ENCODE measurements at regions not wholly inside any gene's neighbourhood (a gene's known extent, or its start where the extent isn't known, plus 50 kb on each side); places are given as distances from the start of the nearest gene placed in this dataset.

DNA sequence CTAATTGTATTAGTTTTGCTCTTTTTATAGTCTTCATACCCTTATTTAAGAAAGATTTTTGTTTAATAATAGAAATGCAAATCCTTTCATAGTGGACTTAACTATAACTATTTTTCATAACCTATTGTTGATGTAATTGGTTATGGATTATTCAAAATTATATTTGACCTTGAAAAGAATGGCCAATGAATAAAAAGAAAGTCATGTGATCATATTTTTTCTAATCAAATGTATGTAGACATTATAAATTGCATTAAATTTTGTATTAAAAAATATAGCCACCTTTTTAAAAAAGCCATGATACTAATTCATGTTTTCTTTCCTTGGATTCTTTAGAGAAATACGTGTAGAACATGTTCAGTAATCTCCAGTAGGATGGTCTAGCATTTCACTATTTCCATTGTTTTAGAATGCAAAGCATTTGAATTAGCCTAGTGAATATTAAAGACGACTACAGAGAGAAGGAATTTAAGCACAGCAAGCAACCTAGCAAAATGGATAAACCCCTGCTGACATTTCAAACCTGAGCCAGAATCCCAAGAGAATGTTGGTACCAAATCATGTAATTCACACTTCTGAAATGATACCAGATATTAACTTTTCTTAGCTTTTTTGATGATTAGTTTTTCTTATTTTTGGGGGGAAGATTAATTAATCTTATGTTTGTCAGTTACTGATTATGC, 1297.4 kb upstream of the MIR17HG start:
- H3K27ac ChIP-seq (ENCODE audit: low read depth in 1 of 2, low read length in 2 of 2): no peak overlapping the region
- DNase-seq (ENCODE audit: low spot score): no peak
- H3K27me3 ChIP-seq (ENCODE audit: control insufficient read depth in 4 of 4, insufficient read depth in 4 of 4, low read length in 3 of 4): no peaks in the 10 kb centered on the region
- H3K4me1 ChIP-seq (ENCODE audit: control insufficient read depth in 4 of 4, insufficient read depth in 4 of 4, low read length in 3 of 4): no peaks in the 10 kb centered on the region
- TF ChIP-seq, protein P1, sequence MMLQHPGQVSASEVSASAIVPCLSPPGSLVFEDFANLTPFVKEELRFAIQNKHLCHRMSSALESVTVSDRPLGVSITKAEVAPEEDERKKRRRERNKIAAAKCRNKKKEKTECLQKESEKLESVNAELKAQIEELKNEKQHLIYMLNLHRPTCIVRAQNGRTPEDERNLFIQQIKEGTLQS (IDR thresholded peaks at IDR 0.05): no peak
- TF ChIP-seq, protein P2, sequence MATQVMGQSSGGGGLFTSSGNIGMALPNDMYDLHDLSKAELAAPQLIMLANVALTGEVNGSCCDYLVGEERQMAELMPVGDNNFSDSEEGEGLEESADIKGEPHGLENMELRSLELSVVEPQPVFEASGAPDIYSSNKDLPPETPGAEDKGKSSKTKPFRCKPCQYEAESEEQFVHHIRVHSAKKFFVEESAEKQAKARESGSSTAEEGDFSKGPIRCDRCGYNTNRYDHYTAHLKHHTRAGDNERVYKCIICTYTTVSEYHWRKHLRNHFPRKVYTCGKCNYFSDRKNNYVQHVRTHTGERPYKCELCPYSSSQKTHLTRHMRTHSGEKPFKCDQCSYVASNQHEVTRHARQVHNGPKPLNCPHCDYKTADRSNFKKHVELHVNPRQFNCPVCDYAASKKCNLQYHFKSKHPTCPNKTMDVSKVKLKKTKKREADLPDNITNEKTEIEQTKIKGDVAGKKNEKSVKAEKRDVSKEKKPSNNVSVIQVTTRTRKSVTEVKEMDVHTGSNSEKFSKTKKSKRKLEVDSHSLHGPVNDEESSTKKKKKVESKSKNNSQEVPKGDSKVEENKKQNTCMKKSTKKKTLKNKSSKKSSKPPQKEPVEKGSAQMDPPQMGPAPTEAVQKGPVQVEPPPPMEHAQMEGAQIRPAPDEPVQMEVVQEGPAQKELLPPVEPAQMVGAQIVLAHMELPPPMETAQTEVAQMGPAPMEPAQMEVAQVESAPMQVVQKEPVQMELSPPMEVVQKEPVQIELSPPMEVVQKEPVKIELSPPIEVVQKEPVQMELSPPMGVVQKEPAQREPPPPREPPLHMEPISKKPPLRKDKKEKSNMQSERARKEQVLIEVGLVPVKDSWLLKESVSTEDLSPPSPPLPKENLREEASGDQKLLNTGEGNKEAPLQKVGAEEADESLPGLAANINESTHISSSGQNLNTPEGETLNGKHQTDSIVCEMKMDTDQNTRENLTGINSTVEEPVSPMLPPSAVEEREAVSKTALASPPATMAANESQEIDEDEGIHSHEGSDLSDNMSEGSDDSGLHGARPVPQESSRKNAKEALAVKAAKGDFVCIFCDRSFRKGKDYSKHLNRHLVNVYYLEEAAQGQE (IDR thresholded peaks at IDR 0.05): no peak
- TF ChIP-seq RAD21 (IDR thresholded peaks at IDR 0.05): no peak
- TF ChIP-seq, protein P3, sequence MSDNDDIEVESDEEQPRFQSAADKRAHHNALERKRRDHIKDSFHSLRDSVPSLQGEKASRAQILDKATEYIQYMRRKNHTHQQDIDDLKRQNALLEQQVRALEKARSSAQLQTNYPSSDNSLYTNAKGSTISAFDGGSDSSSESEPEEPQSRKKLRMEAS (IDR thresholded peaks at IDR 0.05): no peak
- no peak for TF ChIP-seq HNF4A (conservative IDR thresholded peaks at IDR 0.05)
- no peak for TF ChIP-seq SP1 (IDR thresholded peaks at IDR 0.05)
- no peak for TF ChIP-seq NR2F2 (IDR thresholded peaks at IDR 0.05)
- no peak for TF ChIP-seq HNF4G (IDR thresholded peaks at IDR 0.05)
- TF ChIP-seq FOXA2 (IDR thresholded peaks at IDR 0.05): no peak
- TF ChIP-seq YY1 (IDR thresholded peaks at IDR 0.05): no peak
- no peak for TF ChIP-seq RXRA (IDR thresholded peaks at IDR 0.05)
- TF ChIP-seq GABPA (IDR thresholded peaks at IDR 0.05 in 1 of 2, conservative IDR thresholded peaks at IDR 0.05 in 1 of 2): no peak
- TF ChIP-seq, protein P4, sequence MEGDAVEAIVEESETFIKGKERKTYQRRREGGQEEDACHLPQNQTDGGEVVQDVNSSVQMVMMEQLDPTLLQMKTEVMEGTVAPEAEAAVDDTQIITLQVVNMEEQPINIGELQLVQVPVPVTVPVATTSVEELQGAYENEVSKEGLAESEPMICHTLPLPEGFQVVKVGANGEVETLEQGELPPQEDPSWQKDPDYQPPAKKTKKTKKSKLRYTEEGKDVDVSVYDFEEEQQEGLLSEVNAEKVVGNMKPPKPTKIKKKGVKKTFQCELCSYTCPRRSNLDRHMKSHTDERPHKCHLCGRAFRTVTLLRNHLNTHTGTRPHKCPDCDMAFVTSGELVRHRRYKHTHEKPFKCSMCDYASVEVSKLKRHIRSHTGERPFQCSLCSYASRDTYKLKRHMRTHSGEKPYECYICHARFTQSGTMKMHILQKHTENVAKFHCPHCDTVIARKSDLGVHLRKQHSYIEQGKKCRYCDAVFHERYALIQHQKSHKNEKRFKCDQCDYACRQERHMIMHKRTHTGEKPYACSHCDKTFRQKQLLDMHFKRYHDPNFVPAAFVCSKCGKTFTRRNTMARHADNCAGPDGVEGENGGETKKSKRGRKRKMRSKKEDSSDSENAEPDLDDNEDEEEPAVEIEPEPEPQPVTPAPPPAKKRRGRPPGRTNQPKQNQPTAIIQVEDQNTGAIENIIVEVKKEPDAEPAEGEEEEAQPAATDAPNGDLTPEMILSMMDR (IDR thresholded peaks at IDR 0.05; ENCODE audit: low read depth, low read length, missing input control): no peak
- TF ChIP-seq JUND (IDR thresholded peaks at IDR 0.05): no peak
- TF ChIP-seq TAF1 (conservative IDR thresholded peaks at IDR 0.05): no peak
- TF ChIP-seq, protein P5, sequence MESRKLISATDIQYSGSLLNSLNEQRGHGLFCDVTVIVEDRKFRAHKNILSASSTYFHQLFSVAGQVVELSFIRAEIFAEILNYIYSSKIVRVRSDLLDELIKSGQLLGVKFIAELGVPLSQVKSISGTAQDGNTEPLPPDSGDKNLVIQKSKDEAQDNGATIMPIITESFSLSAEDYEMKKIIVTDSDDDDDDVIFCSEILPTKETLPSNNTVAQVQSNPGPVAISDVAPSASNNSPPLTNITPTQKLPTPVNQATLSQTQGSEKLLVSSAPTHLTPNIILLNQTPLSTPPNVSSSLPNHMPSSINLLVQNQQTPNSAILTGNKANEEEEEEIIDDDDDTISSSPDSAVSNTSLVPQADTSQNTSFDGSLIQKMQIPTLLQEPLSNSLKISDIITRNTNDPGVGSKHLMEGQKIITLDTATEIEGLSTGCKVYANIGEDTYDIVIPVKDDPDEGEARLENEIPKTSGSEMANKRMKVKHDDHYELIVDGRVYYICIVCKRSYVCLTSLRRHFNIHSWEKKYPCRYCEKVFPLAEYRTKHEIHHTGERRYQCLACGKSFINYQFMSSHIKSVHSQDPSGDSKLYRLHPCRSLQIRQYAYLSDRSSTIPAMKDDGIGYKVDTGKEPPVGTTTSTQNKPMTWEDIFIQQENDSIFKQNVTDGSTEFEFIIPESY (IDR thresholded peaks at IDR 0.05): no peak
- TF ChIP-seq EGR1 (IDR thresholded peaks at IDR 0.05; ENCODE audit: low read depth in 2 of 2): no peak
- no peak for TF ChIP-seq FOXA1 (IDR thresholded peaks at IDR 0.05)
- no peak overlapping the region for H3K4me3 ChIP-seq (ENCODE audit: low read depth in 1 of 3, low read length in 3 of 3)
- H3K9me3 ChIP-seq (ENCODE audit: control insufficient read depth in 4 of 4, low read length in 3 of 4): peaks cover 0 to 10% (median 5%) of the 10 kb centered on the region in 4 donors
- WGBS: 40% methylated on average over 2 of the region's 2 CpGs
- H3K9ac ChIP-seq (ENCODE audit: low read depth in 1 of 2, low read length in 2 of 2): no peak overlapping the region
- H3K36me3 ChIP-seq (ENCODE audit: control insufficient read depth in 4 of 4, insufficient read depth in 3 of 4, low read depth in 1 of 4, low read length in 3 of 4): no peaks in the 10 kb centered on the region

Data from liver (tissue), 8 donors.